Thyroid gland (tissue), 4 donors: ENCODE measurements at regions not wholly inside any gene's neighbourhood (a gene's known extent, or its start where the extent isn't known, plus 50 kb on each side); places are given as distances from the start of the nearest gene placed in this dataset.

ENCODE experiments used
- DNase-seq, 2 donors: peaks; one replicate each; pipeline ENCODE4 v3.0.0-alpha.2; 2019
- H3K27ac ChIP-seq, 3 donors: fragments of 200-600 bp; sonication (generic); 1 replicate in 2 of 3; 2 replicates in 1 of 3; pipeline ENCODE4 v1.5.1; 2016 to 2019; ENCODE audit warnings: mild to moderate bottlenecking in 1 of 3, moderate library complexity in 1 of 3
- H3K27me3 ChIP-seq: fragments of 200-600 bp; sonication (generic); one replicate; pipeline ENCODE4 v1.5.1; 2019
- H3K36me3 ChIP-seq, 2 donors: fragments of 200-600 bp; sonication (generic); one replicate each; pipeline ENCODE4 v1.5.1; 2016 to 2019
- H3K4me1 ChIP-seq, 2 donors: fragments of 200-600 bp; sonication (generic); one replicate each; pipeline ENCODE4 v1.5.1; 2017 to 2019
- H3K4me3 ChIP-seq, 3 donors: fragments of 200-600 bp; sonication (generic); replicated peaks in 1 of 3; 1 replicate in 2 of 3; 2 replicates in 1 of 3; pipeline ENCODE4 v1.5.1; 2016; ENCODE audit warnings: mild to moderate bottlenecking in 1 of 3
- H3K9me3 ChIP-seq: fragments of 200-600 bp; sonication (generic); one replicate; pipeline ENCODE4 v1.5.1; 2017
- POLR2A ChIP-seq, 2 donors: fragments of 450-650 bp; IDR thresholded peaks; one replicate each; pipeline ENCODE4 v1.6.1; 2017; ENCODE audit warnings: antibody characterized with exemption in 2 of 2, mild to moderate bottlenecking in 2 of 2, moderate library complexity in 1 of 2
- WGBS, 2 donors: methylation state at CpG; one replicate each; pipeline ENCODE4 v1.1.5; 2017; 5-methylcytosine and 5-hydroxymethylcytosine counted together
- intact Hi-C: fragments of 100-400 bp; cut with DNase I; formaldehyde crosslinking; loops from one replicate; pipeline ENCODE4 v1.15.1; 2023
- TF ChIP-seq, protein P1 (sequence below), 6 experiments: fragments of 200-600 bp in 3 of 6; fragments of 450-650 bp in 3 of 6; sonication (generic) in 3 of 6; IDR thresholded peaks; one replicate each; pipeline ENCODE4 v1.5.1; 2016 to 2019; ENCODE audit warnings: antibody characterized with exemption in 6 of 6, mild to moderate bottlenecking in 2 of 6, inconsistent platforms in 1 of 6, moderate library complexity in 1 of 6

DNA sequence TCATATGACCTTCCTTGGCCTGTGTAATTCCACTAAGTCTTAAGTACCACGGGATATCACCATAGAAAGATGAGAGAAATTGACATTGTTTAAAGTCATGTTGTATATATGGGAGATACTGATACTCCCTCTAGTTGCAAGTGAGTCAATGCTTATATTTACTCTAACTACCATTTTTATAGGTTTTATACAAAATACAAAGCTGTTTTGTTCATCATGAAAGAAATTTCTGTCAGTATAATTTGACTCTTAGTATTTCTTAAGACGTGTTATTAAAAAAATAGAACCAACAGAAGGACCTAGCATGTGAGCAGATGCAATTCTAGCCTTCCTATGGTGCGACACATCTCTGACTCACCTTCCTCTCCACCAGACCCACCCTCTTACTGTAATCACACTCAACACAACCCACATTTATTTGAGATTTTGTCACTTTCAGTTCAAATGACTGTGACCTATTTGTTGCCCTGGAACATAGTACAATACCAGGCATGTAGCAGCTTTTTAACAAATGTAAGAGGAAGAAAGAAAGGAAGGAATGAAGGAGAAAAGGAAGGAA is 453.1 kb downstream of the CMPK2 start:
- intact Hi-C loops: no loop called here
- Histone ChIP-seq H3K27me3 (no peaks in the 10 kb centered on the region), H3K4me3 (no peak overlapping the region), H3K36me3 (no peaks in the 10 kb centered on the region), H3K4me1 (peaks cover 0 to 9% of the 10 kb centered on the region in 2 donors), H3K9me3 (no peaks in the 10 kb centered on the region), H3K27ac (no peak overlapping the region)
- WGBS, 2 donors: 69 to 81% methylated on average over 3 of the region's 3 CpGs
- TF ChIP-seq POLR2A (IDR thresholded peaks at IDR 0.05): no peak
- TF ChIP-seq, protein P1, sequence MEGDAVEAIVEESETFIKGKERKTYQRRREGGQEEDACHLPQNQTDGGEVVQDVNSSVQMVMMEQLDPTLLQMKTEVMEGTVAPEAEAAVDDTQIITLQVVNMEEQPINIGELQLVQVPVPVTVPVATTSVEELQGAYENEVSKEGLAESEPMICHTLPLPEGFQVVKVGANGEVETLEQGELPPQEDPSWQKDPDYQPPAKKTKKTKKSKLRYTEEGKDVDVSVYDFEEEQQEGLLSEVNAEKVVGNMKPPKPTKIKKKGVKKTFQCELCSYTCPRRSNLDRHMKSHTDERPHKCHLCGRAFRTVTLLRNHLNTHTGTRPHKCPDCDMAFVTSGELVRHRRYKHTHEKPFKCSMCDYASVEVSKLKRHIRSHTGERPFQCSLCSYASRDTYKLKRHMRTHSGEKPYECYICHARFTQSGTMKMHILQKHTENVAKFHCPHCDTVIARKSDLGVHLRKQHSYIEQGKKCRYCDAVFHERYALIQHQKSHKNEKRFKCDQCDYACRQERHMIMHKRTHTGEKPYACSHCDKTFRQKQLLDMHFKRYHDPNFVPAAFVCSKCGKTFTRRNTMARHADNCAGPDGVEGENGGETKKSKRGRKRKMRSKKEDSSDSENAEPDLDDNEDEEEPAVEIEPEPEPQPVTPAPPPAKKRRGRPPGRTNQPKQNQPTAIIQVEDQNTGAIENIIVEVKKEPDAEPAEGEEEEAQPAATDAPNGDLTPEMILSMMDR (IDR thresholded peaks at IDR 0.05): no peak
- DNase-seq: no peak

DNA sequence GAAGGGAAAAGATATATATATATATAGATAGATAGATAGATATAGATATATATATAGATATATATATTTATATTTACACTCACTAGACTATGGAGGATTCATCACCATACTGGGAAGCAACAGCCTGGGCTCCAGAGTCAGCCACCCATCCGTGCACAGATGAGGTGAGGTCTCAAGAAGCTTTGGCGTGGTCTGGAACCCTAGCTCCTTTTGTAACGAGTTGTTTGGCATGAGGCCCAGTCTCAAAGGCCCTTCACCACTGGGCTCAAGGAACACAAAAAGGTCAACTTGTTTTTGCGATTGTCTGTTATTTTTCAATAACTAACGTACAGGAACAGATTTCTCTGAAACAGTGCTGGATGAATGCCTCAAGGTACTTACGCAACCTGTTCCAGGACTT is 448.7 kb downstream of the CMPK2 start:
- intact Hi-C loops: no loop called here
- Histone ChIP-seq H3K27me3 (no peaks in the 10 kb centered on the region), H3K27ac (no peak overlapping the region), H3K4me1 (peaks cover 0 to 9% of the 10 kb centered on the region in 2 donors), H3K36me3 (no peaks in the 10 kb centered on the region), H3K9me3 (no peaks in the 10 kb centered on the region), H3K4me3 (no peak overlapping the region)
- whole genome bisulfite sequencing, 2 donors: 37 to 49% methylated on average over 6 of the region's 6 CpGs
- no peak for TF ChIP-seq POLR2A (IDR thresholded peaks at IDR 0.05)
- DNase-seq: peak; percentile 64 to 76

DNA sequence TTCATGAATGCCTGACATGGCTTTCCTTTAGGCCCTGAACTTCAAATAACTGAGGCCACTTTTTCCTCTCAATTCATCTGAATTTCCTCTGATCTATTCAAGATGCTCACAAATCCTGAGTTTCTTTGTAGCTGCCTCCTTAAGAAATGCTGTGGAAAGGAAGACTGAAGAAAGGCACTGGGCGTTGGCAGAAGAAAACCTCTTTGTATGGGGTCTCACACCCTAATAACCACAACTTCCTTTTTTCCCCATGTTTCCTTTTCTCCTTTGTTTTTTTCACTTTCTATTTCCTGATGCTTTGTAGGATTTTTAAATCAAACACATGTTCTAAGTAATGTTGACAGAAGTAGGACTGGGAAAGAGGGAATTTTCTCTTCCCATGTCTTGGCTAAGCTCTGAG is 447.4 kb downstream of the CMPK2 start:
- Histone ChIP-seq H3K36me3 (no peaks in the 10 kb centered on the region), H3K9me3 (no peaks in the 10 kb centered on the region), H3K27ac (no peak overlapping the region), H3K4me1 (peaks cover 0 to 9% of the 10 kb centered on the region in 2 donors), H3K27me3 (no peaks in the 10 kb centered on the region), H3K4me3 (no peak overlapping the region)
- intact Hi-C loops: no loop called here
- 58 to 75% methylated on average over 1 of the region's 1 CpG for WGBS, 2 donors
- DNase-seq: no peak
- no peak for TF ChIP-seq POLR2A (IDR thresholded peaks at IDR 0.05)
- TF ChIP-seq, protein P1 (IDR thresholded peaks at IDR 0.05): no peak

DNA sequence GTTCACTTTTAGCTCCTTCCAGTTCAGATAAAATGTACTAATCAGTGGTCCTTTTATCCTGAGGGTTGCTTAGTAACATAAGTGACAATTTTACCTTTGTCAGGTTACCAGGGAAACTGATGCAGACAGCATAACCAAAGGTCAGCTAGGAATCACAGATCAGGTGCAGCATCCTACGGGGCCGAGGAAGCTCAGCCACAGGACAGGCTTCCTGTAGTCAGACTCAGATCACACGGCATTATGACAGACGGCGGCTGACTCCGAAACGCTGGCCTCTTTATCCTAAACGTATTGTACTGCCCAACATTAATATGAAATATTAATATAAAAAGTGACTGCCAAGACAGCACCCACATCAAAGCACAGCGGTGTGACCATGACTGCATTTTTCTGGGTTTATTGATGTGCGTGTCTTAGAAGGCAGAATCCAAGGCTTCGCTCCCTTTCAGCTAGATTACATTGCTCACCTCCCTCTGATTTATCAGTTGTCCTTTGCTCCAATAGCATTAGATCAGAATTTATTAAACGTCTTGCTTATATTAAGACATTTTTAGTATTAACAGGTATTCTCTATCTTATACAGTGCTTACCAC is 444.5 kb downstream of the CMPK2 start:
- WGBS, 2 donors: 83 to 89% methylated on average over 12 of the region's 12 CpGs
- TF ChIP-seq POLR2A (IDR thresholded peaks at IDR 0.05): no peak
- TF ChIP-seq, protein P1 (IDR thresholded peaks at IDR 0.05): no peak
- Histone ChIP-seq H3K36me3 (no peaks in the 10 kb centered on the region), H3K4me1 (peaks cover 0 to 9% of the 10 kb centered on the region in 2 donors), H3K27me3 (no peaks in the 10 kb centered on the region), H3K9me3 (no peaks in the 10 kb centered on the region), H3K27ac (no peak overlapping the region), H3K4me3 (no peak overlapping the region)
- no peak for DNase-seq
- intact Hi-C loops: no loop called here

DNA sequence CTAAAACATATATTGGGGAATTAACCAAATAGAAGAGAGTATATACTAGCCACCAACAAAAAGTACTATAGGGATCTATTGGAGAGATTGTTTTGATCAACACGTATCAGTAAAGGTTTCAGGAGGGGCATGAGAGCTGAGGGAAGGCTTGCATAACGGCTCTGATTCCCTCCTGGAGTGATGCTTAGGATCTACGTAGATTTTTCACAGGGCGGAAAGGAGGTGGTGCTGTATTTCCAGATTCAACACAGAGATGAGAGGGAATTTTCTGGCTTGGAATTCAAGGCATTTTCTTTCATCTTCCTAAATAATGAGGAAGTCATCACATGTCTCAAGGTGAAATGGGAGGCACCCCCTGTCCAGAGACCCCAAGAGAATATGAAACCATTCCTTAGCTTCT is 443.8 kb downstream of the CMPK2 start:
- Histone ChIP-seq H3K36me3 (no peaks in the 10 kb centered on the region), H3K4me1 (peaks cover 0 to 6% of the 10 kb centered on the region in 2 donors), H3K27me3 (no peaks in the 10 kb centered on the region), H3K9me3 (no peaks in the 10 kb centered on the region), H3K27ac (no peak overlapping the region), H3K4me3 (no peak overlapping the region)
- intact Hi-C loops: no loop called here
- 87% methylated on average over 4 of the region's 4 CpGs for WGBS, 2 donors
- DNase-seq: no peak
- TF ChIP-seq POLR2A (IDR thresholded peaks at IDR 0.05): no peak
- TF ChIP-seq, protein P1 (IDR thresholded peaks at IDR 0.05): no peak
